HCT116 (cell line): ENCODE measurements at regions not wholly inside any gene's neighbourhood (a gene's known extent, or its start where the extent isn't known, plus 50 kb on each side); places are given as distances from the start of the nearest gene placed in this dataset.
A peak's percentile ranks its signal among the peaks of the same experiment; 100 is the strongest.

Experiments
- ATAC-seq: fragments of 200-7000 bp; cut with Tn5 transposase; 2 replicates; pipeline ENCODE4 v1.9.1; 2020; ENCODE audit warnings: mild to moderate bottlenecking, moderate library complexity
- BruUV-seq: library from RNA; stranded (reverse); fragments of 400-500 nt; replicated peaks from 2 replicates; lab custom pipeline; 2021; lab: Mats Ljungman, UMichigan
- CTCF ChIA-PET: fragments of 300-600 bp; sonication (Branson Sonifier 250); formaldehyde crosslinking; loops from one replicate; lab custom pipeline; 2021; ENCODE audit warnings: antibody characterized with exemption; lab: Charles Lee
- POLR2A ChIA-PET: fragments of 300-600, 350-600 bp; sonication (Branson Sonifier 250); formaldehyde crosslinking; loops from one replicate; lab custom pipeline; 2021; ENCODE audit warnings: antibody characterized with exemption; lab: Charles Lee
- RAD21 ChIA-PET, 2 experiments: fragments of 300-600 bp; sonication (Branson Sonifier 250); formaldehyde crosslinking; loops; one replicate each; lab custom pipeline; 2023; ENCODE audit warnings: low total read pairs in 2 of 2; ENCODE audit not compliant: uncharacterized antibody in 2 of 2, unreplicated experiment in 2 of 2, low non-redundant PET in 1 of 2; lab: Charles Lee
- DNase-seq: peaks from one replicate; pipeline ENCODE4 v3.0.0-alpha.2; 2010; ENCODE audit warnings: low read depth, low spot score
- H2AFZ ChIP-seq: fragments of 200-600 bp; shearing (Covaris generic), sonication (generic); 2 replicates; pipeline ENCODE4 v1.6.1; 2017; ENCODE audit warnings: low read depth, mixed run types, mixed read lengths, antibody characterized with exemption, low read length; ENCODE audit not compliant: poor library complexity, severe bottlenecking
- H3K27ac ChIP-seq: 2 replicates; pipeline ENCODE4 v1.5.1; 2012; ENCODE audit warnings: low read depth, low read length
- H3K27me3 ChIP-seq: fragments of 200-600 bp; sonication (generic); 2 replicates; pipeline ENCODE4 v1.6.1; 2016; ENCODE audit warnings: mixed run types, low read length, mixed read lengths; ENCODE audit not compliant: insufficient read depth
- H3K36me3 ChIP-seq, 2 experiments: fragments of 200-500 bp in 1 of 2; fragments of 200-600 bp in 1 of 2; sonication (Bioruptor generic) in 1 of 2; sonication (generic) in 1 of 2; 2 replicates each; pipeline versions ENCODE4 v1.5.1 to v1.6.1; 2014 to 2016; ENCODE audit warnings: low read length in 2 of 2, inconsistent platforms in 1 of 2, mixed read lengths in 1 of 2, mixed run types in 1 of 2; ENCODE audit not compliant: insufficient read depth in 2 of 2, control insufficient read depth in 1 of 2
- H3K4me1 ChIP-seq, 2 experiments: fragments of 200-600 bp in 1 of 2; sonication (generic) in 1 of 2; 2 replicates each; pipeline versions ENCODE4 v1.5.1 to v1.6.1; 2012 to 2017; ENCODE audit warnings: low read length in 2 of 2, inconsistent platforms in 1 of 2, mild to moderate bottlenecking in 1 of 2, mixed read lengths in 1 of 2, mixed run types in 1 of 2, moderate library complexity in 1 of 2; ENCODE audit not compliant: insufficient read depth in 2 of 2, control insufficient read depth in 1 of 2
- H3K4me2 ChIP-seq: fragments of 200-600 bp; sonication (generic); 2 replicates; pipeline ENCODE4 v1.6.1; 2017; ENCODE audit warnings: mixed run types, low read length, mixed read lengths
- H3K4me3 ChIP-seq, 2 experiments: fragments of 200-600 bp in 1 of 2; sonication (generic) in 1 of 2; replicated peaks in 1 of 2; 2 replicates each; pipeline ENCODE4 v1.5.1; 2011 to 2016; ENCODE audit warnings: low read length in 2 of 2, control low read depth in 1 of 2, low read depth in 1 of 2, mild to moderate bottlenecking in 1 of 2, mixed read lengths in 1 of 2, mixed run types in 1 of 2
- H3K79me2 ChIP-seq: fragments of 200-600 bp; sonication (generic); 2 replicates; pipeline ENCODE4 v1.6.1; 2017; ENCODE audit warnings: mild to moderate bottlenecking, mixed run types, low read length, moderate library complexity, mixed read lengths; ENCODE audit not compliant: insufficient read depth
- H3K9ac ChIP-seq: fragments of 200-600 bp; sonication (generic); 2 replicates; pipeline ENCODE4 v1.6.1; 2016; ENCODE audit warnings: low read length, mixed read lengths
- H3K9me2 ChIP-seq: fragments of 200-600 bp; sonication (generic), shearing (Covaris generic); 2 replicates; pipeline ENCODE4 v1.6.1; 2017; ENCODE audit warnings: mixed run types, mild to moderate bottlenecking, moderate library complexity; ENCODE audit not compliant: insufficient read depth
- H3K9me3 ChIP-seq, 2 experiments: fragments of 200-500 bp in 1 of 2; fragments of 200-600 bp in 1 of 2; sonication (Bioruptor generic) in 1 of 2; sonication (generic) in 1 of 2; 2 replicates each; pipeline ENCODE4 v1.6.1; 2014 to 2017; ENCODE audit warnings: low read length in 2 of 2, mixed read lengths in 2 of 2, inconsistent platforms in 1 of 2, low read depth in 1 of 2, mild to moderate bottlenecking in 1 of 2, mixed run types in 1 of 2, moderate library complexity in 1 of 2; ENCODE audit not compliant: control insufficient read depth in 1 of 2, insufficient read depth in 1 of 2
- H4K20me1 ChIP-seq: fragments of 200-600 bp; sonication (generic), shearing (Covaris generic); 2 replicates; pipeline ENCODE4 v1.6.1; 2017; ENCODE audit warnings: mixed run types, mild to moderate bottlenecking, moderate library complexity; ENCODE audit not compliant: insufficient read depth
- POLR2A ChIP-seq: IDR thresholded peaks from 2 replicates; pipeline ENCODE4 v1.7.0; 2011; ENCODE audit warnings: borderline replicate concordance; ENCODE audit not compliant: insufficient read depth, insufficient read length; ENCODE audit errors: extremely low read depth
- ZBTB33 ChIP-seq: IDR thresholded peaks from 2 replicates; pipeline ENCODE4 v1.6.1; 2011; ENCODE audit warnings: mild to moderate bottlenecking, low read length, moderate library complexity; ENCODE audit not compliant: insufficient replicate concordance; ENCODE audit errors: extremely low read depth
- intact Hi-C: fragments of 100-400 bp; cut with micrococcal nuclease; formaldehyde crosslinking; loops from 2 replicates; pipeline ENCODE4 v1.10.0; 2022

GRCh38 chr6:90431576-90431975 is 134.9 kb upstream of the BACH2 start:
- RAD21 ChIA-PET = no interaction called here
- DNase-seq (no peak), ATAC-seq (no peak)
- CTCF ChIA-PET = interaction anchor here (0.9 kb wide), 1 partner anchor 491 kb away, joined by 3 read pairs; no protein-coding TSS in a partner anchor
- Histone ChIP-seq H3K27ac (no peak overlapping the region), H3K79me2 (no peaks in the 10 kb centered on the region), H3K9me3 (0 out of 4 replicates have a peak, but pooled peaks cover 0 to 3% of the 10 kb centered on the region in 2 experiments), H2AFZ (no peak overlapping the region), H3K9me2 (no peaks in the 10 kb centered on the region), H4K20me1 (no peaks in the 10 kb centered on the region), H3K4me2 (no peak overlapping the region), H3K4me1 (no peaks in the 10 kb centered on the region), H3K36me3 (no peaks in the 10 kb centered on the region), H3K27me3 (no peaks in the 10 kb centered on the region), H3K9ac (no peak overlapping the region), H3K4me3 (no peak overlapping the region)
- intact Hi-C loops = no loop called here
- no TSS peak for BruUV-seq
- no peak for TF ChIP-seq ZBTB33
- POLR2A ChIA-PET = no interaction called here

GRCh38 chr6:90429713-90430112 is 133.1 kb upstream of the BACH2 start:
- H4K20me1 ChIP-seq = no peaks in the 10 kb centered on the region
- no peak overlapping the region for H3K9ac ChIP-seq
- intact Hi-C loops = no loop called here
- H3K9me2 ChIP-seq = no peaks in the 10 kb centered on the region
- no peak overlapping the region for H3K4me3 ChIP-seq
- no peak overlapping the region for H3K27ac ChIP-seq
- BruUV-seq = no TSS peak
- ChIA-PET RAD21 (no interaction called here), POLR2A (no interaction called here), CTCF (interaction anchor here (1.0 kb wide), 1 partner anchor 489 kb away, joined by 3 read pairs; no protein-coding TSS in a partner anchor)
- H2AFZ ChIP-seq = no peak overlapping the region
- ATAC-seq (no peak), DNase-seq (peak; percentile 29)
- no peak for TF ChIP-seq POLR2A
- H3K4me2 ChIP-seq = no peak overlapping the region
- H3K9me3 ChIP-seq = 0 out of 4 replicates have a peak, but pooled peaks cover 0 to 3% of the 10 kb centered on the region in 2 experiments
- no peaks in the 10 kb centered on the region for H3K79me2 ChIP-seq
- H3K36me3 ChIP-seq = no peaks in the 10 kb centered on the region
- H3K27me3 ChIP-seq = no peaks in the 10 kb centered on the region
- no peaks in the 10 kb centered on the region for H3K4me1 ChIP-seq
